ENCODE measurements at regions not wholly inside any gene's neighbourhood (a gene's known extent, or its start where the extent isn't known, plus 50 kb on each side); places are given as distances from the start of the nearest gene placed in this dataset.
"Not testable (repeated sequence)": the region's sequence is repeated elsewhere in the genome, so short reads cannot be mapped to it uniquely, and the experiment has no call there.

DNA sequence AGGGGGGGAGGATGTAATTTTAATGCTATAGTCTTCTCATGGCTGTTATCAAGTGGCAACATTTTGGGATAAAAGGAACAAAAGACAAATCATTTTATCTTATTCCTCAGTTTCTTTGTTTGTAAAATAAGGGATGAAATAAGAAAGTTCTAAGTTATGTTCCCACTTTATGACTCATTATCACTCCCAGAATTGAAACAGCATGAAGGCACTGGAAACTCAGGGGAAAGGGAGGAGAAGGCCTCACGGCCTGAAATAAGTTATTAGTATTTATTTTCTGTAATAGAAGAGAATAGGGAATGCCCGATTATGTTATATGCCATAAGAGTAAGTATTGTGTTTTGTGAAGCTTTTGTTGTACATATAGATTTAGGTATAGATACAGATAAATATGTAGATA lies 85.0 kb upstream of the NAMPT start:
- no peak for DNase-seq

DNA sequence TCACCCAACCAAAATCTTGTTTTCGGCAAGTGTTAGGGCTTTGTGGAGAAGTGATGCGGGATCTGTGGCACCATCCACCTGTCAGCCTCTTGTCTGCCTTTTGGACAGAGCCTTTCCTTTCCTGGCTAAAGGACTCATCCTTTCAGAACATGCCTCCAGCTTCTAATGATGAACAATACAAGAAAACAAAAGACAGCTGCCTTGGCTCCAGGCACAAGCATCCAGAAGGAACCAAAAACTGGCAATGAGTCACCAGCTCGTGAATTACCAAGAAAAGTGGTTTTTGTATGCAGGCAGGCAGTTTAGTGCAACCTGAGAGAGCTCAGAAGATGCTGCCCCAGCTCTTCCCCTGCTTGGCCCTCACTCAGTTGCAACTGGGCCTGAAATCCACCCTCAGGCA lies 84.6 kb upstream of the NAMPT start:
- DNase-seq = no peak

GRCh38 chr7:106367664-106368063 lies 82.9 kb upstream of the NAMPT start:
- DNase-seq = no peak

- no peak for DNase-seq
Observed at GRCh38 chr7:106367018-106367420, 82.2 kb upstream of the NAMPT start.

DNA sequence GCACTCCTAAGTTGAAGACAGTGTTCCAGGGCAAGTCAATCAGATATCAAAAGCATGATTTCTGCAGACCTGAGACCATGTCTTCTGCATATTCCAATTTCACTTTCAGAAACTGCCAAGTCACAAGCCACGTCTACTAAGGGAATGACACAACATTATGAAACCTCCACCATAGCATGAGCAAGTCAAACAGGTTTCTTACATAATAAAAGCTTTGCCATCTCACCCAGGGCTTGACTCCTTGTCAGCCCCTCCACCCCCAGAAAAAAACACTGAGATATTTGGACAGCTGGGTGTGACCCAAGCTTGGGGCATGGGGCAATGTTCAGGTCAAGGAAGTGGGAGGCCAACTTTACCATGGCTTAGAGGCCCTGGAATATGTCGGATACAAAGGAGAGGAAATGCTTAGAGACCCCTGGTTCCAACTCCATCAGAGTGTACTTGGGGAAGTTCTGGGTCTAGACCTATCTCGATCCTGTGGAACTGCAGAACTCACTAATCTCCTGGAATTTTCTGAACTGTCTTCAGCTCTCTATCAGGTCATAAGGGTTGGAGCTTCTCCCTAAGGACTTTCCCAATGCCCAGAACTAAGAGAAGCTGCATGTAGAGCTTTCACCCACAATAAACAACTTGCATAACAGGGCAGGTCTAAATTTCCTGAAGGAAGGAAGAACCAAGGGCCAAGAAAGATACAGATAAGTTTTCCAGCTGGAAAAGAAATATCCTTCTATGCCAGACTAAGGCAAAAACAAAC lies 80.6 kb upstream of the NAMPT start:
- no peak for DNase-seq

- not testable (repeated sequence) for DNase-seq
Observed at GRCh38 chr7:106362507-106362906, 77.7 kb upstream of the NAMPT start.

GRCh38 chr7:106358103-106358663 lies 73.4 kb upstream of the NAMPT start:
- DNase-seq = no peak

DNA sequence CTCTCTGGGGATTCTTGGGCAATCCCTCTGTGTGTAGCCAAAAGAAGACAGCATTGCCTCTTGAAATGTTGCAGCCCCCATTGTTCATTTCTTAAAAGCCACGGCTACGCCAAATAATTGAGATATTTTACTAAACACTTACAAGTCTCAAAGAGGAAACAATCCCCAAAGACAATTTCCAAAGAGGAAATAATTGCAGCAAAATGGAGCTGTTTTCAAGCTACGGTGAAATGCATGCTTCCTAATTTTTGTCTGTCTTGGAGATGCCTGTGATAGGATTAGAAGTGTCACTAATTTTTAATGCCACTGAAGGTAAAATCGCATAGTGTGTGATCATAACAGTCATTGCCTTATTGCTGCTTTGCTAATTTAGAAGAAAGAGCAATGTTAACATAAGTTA lies 72.9 kb upstream of the NAMPT start:
- no peak for DNase-seq

GRCh38 chr7:106354822-106355221 lies 70.0 kb upstream of the NAMPT start:
- DNase-seq = no peak

- no peak for DNase-seq
Observed at GRCh38 chr7:106353944-106354343, 69.2 kb upstream of the NAMPT start.

DNA sequence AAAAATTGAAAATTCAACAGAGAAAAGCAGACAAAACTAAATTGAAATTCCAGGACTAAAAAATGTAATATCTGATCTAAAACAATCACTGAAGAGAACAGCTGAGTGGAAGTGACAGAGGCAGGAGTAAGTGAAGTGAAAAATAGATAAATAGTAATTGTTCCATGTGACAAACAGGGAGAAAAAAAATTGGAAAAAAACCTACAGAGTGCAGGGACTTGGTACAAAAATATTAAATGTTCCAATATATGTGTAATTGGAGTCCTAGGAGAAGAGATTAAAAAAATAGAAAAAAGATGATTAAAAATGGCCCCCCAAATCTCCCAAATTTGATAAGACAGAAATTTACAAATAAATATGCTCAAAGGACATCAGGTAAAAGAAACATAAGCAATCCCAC lies 63.4 kb upstream of the NAMPT start:
- no peak for DNase-seq

- no peak for DNase-seq
Observed at GRCh38 chr7:106347229-106347833, 62.5 kb upstream of the NAMPT start.

- no peak for DNase-seq
Observed at GRCh38 chr7:106346678-106347217, 62.0 kb upstream of the NAMPT start.

GRCh38 chr7:106346167-106346677 lies 61.4 kb upstream of the NAMPT start:
- DNase-seq = no peak

- DNase-seq = no peak
Observed at GRCh38 chr7:106345421-106346166, 60.8 kb upstream of the NAMPT start.

DNA sequence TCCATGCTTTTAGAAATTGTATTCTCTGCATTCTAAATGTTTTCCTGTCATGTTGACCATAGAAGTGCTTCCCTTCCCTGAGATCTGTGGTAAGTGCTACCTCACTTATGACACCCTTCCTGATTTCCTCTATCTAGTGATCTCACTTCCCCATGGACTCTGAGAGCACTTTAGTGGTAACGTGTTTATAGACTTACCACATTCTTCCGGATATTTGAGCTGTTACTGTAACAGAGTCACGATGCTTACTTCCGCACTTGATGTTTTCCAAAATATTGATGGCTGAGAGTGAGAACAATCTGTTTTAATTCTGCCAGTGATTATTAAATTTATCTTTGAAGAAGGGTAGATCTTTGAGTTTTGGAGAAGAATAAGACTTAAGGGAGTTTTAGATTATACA lies 60.1 kb upstream of the NAMPT start:
- no peak for DNase-seq

DNA sequence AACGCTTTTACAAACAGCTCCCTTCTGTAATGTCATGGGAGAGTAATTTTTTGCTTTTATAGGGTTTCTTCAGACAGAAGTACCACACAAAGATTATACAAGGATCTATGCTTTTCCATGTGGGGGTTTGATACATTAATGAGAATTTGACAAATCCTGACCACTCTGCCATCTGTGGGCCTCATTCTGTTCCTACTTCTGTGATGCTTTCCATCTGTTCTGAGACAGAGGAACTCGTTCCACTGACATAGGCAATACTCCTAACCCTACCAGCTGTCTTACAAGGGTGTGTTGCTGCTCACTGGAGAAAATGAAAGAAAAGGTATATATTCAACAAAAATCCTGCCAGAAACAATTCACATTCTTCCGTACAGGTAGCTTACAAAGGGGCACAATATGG lies 59.4 kb upstream of the NAMPT start:
- DNase-seq = no peak

DNA sequence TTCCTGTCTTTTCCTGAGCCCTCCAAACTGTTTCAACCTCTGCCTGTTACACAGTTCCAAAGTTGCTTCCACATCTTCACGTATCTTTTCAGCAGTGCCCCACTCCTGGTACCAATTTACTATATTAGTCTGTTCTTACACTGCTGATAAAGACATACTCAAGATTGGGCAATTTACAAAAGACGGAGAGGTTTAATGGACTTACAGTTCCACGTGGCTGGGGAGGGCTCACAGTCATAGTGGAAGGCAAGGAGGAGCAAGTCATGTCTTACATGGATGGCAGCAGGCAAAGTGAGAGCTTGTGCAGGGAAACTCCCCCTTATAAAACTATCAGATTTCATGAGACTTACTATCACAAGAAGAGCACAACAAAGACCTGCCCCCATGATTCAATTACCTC lies 57.3 kb upstream of the NAMPT start:
- not testable (repeated sequence) for DNase-seq

DNA sequence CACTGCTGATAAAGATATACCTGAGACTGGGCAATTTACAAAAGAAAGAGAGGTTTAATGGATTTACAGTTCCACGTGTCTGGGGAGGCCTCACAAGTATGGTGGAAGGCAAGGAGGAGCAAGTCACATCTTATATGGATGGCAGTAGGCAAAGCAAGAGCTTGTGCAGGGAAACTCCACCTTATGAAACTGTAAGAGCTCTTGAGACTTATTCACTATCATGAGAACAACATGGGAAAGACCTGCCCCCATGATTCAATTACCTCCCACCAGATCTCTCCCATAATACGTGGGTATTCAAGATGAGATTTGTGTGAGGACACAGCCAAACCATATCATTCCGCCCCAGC lies 55.4 kb upstream of the NAMPT start:
- not testable (repeated sequence) for DNase-seq

DNA sequence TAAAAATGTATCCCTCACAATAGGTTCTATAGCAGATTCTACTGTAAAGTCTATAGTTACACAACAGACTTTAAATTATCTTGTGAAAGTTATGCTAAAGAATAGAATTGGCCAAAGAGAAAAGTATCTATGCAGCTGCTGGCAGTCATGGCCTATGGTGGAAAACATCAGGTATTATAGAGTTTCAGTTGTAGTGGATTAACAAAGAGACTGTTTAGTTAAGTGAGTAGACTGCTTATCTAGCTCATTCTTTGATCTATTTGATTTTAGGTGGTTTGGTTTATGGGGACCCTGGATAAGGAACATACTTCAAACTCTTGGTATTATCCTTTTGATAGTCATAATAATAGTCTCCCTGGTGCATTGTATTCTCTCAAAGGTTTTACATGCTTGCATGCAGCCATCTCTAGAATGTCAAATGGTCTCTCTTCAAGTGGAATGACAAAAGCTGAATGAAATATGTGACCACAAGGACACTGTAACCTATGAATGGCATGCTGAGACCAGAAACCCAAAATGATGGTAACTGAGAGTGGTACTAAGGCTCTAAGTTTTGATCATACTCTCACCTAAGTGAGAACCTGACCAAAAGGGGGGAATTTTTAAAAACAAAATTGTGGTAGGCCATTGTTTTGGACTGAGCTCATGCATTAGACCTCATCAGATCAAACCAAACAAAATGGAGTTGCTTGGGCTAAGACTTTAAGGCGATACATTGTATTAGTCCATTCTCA lies 54.9 kb upstream of the NAMPT start:
- no peak for DNase-seq

- no peak for DNase-seq
Observed at GRCh38 chr7:106337754-106338153, 53.0 kb upstream of the NAMPT start.

GRCh38 chr7:106335814-106336213 lies 51.0 kb upstream of the NAMPT start:
- DNase-seq = no peak
